CD14-positive monocyte (primary cell): ENCODE measurements at regions not wholly inside any gene's neighbourhood (a gene's known extent, or its start where the extent isn't known, plus 50 kb on each side); places are given as distances from the start of the nearest gene placed in this dataset.

Source experiments
- DNase-seq, 3 donors: peaks; one replicate each; pipeline ENCODE4 v3.0.0-alpha.2; 2011 to 2022
- H2AFZ ChIP-seq: 2 replicates; pipeline ENCODE4 v1.6.0; 2012; ENCODE audit warnings: mild to moderate bottlenecking, low read depth, low read length, inconsistent platforms; ENCODE audit not compliant: insufficient read depth, poor library complexity, severe bottlenecking
- H3K27ac ChIP-seq, 2 donors: 1 replicate in 1 of 2; 2 replicates in 1 of 2; pipeline ENCODE4 v1.5.1; 2012 to 2013; ENCODE audit warnings: low read length in 2 of 2, control low read depth in 1 of 2, inconsistent platforms in 1 of 2, low read depth in 1 of 2, mild to moderate bottlenecking in 1 of 2
- H3K27me3 ChIP-seq, 2 donors: one replicate each; pipeline versions ENCODE4 v1.6.0 to v1.6.1; 2011 to 2013; ENCODE audit warnings: low read length in 2 of 2; ENCODE audit not compliant: control insufficient read depth in 2 of 2, insufficient read depth in 2 of 2
- H3K36me3 ChIP-seq, 2 donors: replicated peaks in 1 of 2; 1 replicate in 1 of 2; 2 replicates in 1 of 2; pipeline versions ENCODE4 v1.5.1 to v1.6.1; 2012 to 2013; ENCODE audit warnings: low read length in 2 of 2, control low read depth in 1 of 2, inconsistent platforms in 1 of 2, mild to moderate bottlenecking in 1 of 2; ENCODE audit not compliant: insufficient read depth in 2 of 2, control insufficient read depth in 1 of 2
- H3K4me1 ChIP-seq, 2 donors: 1 replicate in 1 of 2; 2 replicates in 1 of 2; pipeline versions ENCODE4 v1.5.1 to v1.6.1; 2012 to 2013; ENCODE audit warnings: low read length in 2 of 2, control low read depth in 1 of 2, inconsistent platforms in 1 of 2, mild to moderate bottlenecking in 1 of 2, moderate library complexity in 1 of 2; ENCODE audit not compliant: insufficient read depth in 2 of 2, control insufficient read depth in 1 of 2
- H3K4me2 ChIP-seq: replicated peaks from 2 replicates; pipeline ENCODE3; 2012; ENCODE audit warnings: low read length, moderate library complexity, mild to moderate bottlenecking; ENCODE audit not compliant: poor library complexity, severe bottlenecking; ENCODE audit errors: extremely low read depth
- H3K4me3 ChIP-seq, 3 experiments: fragments of 200-600 bp in 1 of 3; sonication (generic) in 1 of 3; replicated peaks in 1 of 3; 1 replicate in 2 of 3; 2 replicates in 1 of 3; pipeline ENCODE4 v1.5.1; 2011 to 2013; ENCODE audit warnings: low read length in 3 of 3, mild to moderate bottlenecking in 3 of 3, control low read depth in 2 of 3, low read depth in 2 of 3, inconsistent platforms in 1 of 3, moderate library complexity in 1 of 3
- H3K79me2 ChIP-seq: 2 replicates; pipeline ENCODE4 v1.6.0; 2012; ENCODE audit warnings: mild to moderate bottlenecking, control low read depth, inconsistent platforms, low read length, moderate library complexity; ENCODE audit not compliant: insufficient read depth
- H3K9ac ChIP-seq: 2 replicates; pipeline ENCODE4 v1.6.0; 2017; ENCODE audit warnings: low read length, mild to moderate bottlenecking; ENCODE audit not compliant: insufficient read depth, poor library complexity, severe bottlenecking
- H3K9me3 ChIP-seq, 2 donors: replicated peaks in 1 of 2; 1 replicate in 1 of 2; 2 replicates in 1 of 2; pipeline versions ENCODE4 v1.5.1 to v1.6.1; 2012 to 2013; ENCODE audit warnings: low read length in 2 of 2, control low read depth in 1 of 2; ENCODE audit not compliant: control insufficient read depth in 1 of 2, insufficient read depth in 1 of 2
- H4K20me1 ChIP-seq: 2 replicates; pipeline ENCODE4 v1.6.0; 2012; ENCODE audit warnings: mild to moderate bottlenecking, low read length, control low read depth, moderate library complexity; ENCODE audit not compliant: insufficient read depth
- H3K27ac Mint-ChIP-seq, 7 donors: one replicate each; pipeline ENCODE4 v1.8.0; 2020; ENCODE audit warnings: mild to moderate bottlenecking in 7 of 7, mixed read lengths in 7 of 7, moderate library complexity in 6 of 7, inconsistent platforms in 2 of 7
- H3K27me3 Mint-ChIP-seq, 3 donors: one replicate each; pipeline ENCODE4 v1.8.0; 2021 to 2022; ENCODE audit warnings: low read depth in 3 of 3, mild to moderate bottlenecking in 3 of 3, mixed read lengths in 3 of 3, moderate library complexity in 3 of 3, inconsistent platforms in 1 of 3
- H3K36me3 Mint-ChIP-seq, 2 donors: one replicate each; pipeline ENCODE4 v1.8.0; 2020; ENCODE audit warnings: mixed read lengths in 2 of 2, inconsistent platforms in 1 of 2, mild to moderate bottlenecking in 1 of 2
- H3K4me1 Mint-ChIP-seq: one replicate; pipeline ENCODE4 v1.8.0; 2020; ENCODE audit warnings: mild to moderate bottlenecking, mixed read lengths
- H3K4me3 Mint-ChIP-seq, 2 donors: one replicate each; pipeline ENCODE4 v1.8.0; 2020; ENCODE audit warnings: mild to moderate bottlenecking in 2 of 2, mixed read lengths in 2 of 2, moderate library complexity in 1 of 2
- H3K9me3 Mint-ChIP-seq, 7 donors: one replicate each; pipeline ENCODE4 v1.8.0; 2020 to 2022; ENCODE audit warnings: mixed read lengths in 7 of 7, mild to moderate bottlenecking in 6 of 7, moderate library complexity in 6 of 7, inconsistent platforms in 2 of 7
- CTCF ChIP-seq: fragments of 200-600 bp; IDR thresholded peaks from one replicate; pipeline ENCODE4 v1.8.0; 2022; ENCODE audit warnings: antibody characterized with exemption, mild to moderate bottlenecking
- WGBS: methylation state at CpG from one replicate; pipeline ENCODE4 v1.1.5; 2013; ENCODE audit warnings: missing lambda C conversion rate; ENCODE audit not compliant: insufficient coverage; 5-methylcytosine and 5-hydroxymethylcytosine counted together
- intact Hi-C, 2 donors: fragments of 100-400 bp; cut with micrococcal nuclease; formaldehyde crosslinking; loops; one replicate each; pipeline versions ENCODE4 v1.15.0 to v1.15.1; 2023

GRCh38 chr20:54874718-54875117 lies 399.3 kb downstream of the DOK5 start:
- Mint-ChIP-seq H3K4me1 (no peaks in the 10 kb centered on the region), H3K36me3 (no peaks in the 10 kb centered on the region), H3K27me3 (no peaks in the 10 kb centered on the region), H3K4me3 (no peak overlapping the region), H3K27ac (no peak overlapping the region), H3K9me3 (peaks cover 2 to 14% (median 5%) of the 10 kb centered on the region in 7 donors)
- Histone ChIP-seq H3K4me2 (no peak overlapping the region), H4K20me1 (no peaks in the 10 kb centered on the region), H3K4me3 (no peak overlapping the region), H3K79me2 (no peaks in the 10 kb centered on the region), H3K36me3 (no peaks in the 10 kb centered on the region), H3K27ac (no peak overlapping the region), H3K4me1 (no peaks in the 10 kb centered on the region), H3K9ac (no peak overlapping the region), H3K9me3 (peaks cover 5 to 10% of the 10 kb centered on the region in 2 donors), H2AFZ (no peak overlapping the region), H3K27me3 (no peaks in the 10 kb centered on the region)
- no peak for TF ChIP-seq CTCF
- DNase-seq = no peak
- intact Hi-C loops = no loop called here
- WGBS = no CpG with 5 or more reads among the region's 5 CpGs

GRCh38 chr20:54872440-54872839 lies 397.0 kb downstream of the DOK5 start:
- Histone ChIP-seq H3K36me3 (no peaks in the 10 kb centered on the region), H3K27ac (no peak overlapping the region), H3K27me3 (no peaks in the 10 kb centered on the region), H3K79me2 (no peaks in the 10 kb centered on the region), H3K4me2 (no peak overlapping the region), H3K9me3 (no peaks in the 10 kb centered on the region), H3K4me1 (no peaks in the 10 kb centered on the region), H2AFZ (no peak overlapping the region), H3K9ac (no peak overlapping the region), H3K4me3 (no peak overlapping the region), H4K20me1 (no peaks in the 10 kb centered on the region)
- WGBS = no CpG with 5 or more reads among the region's 1 CpG
- intact Hi-C loops = no loop called here
- Mint-ChIP-seq H3K4me1 (no peaks in the 10 kb centered on the region), H3K36me3 (no peaks in the 10 kb centered on the region), H3K4me3 (no peak overlapping the region), H3K27ac (no peak overlapping the region), H3K9me3 (peaks cover 0 to 4% (median 2%) of the 10 kb centered on the region in 7 donors), H3K27me3 (no peaks in the 10 kb centered on the region)
- no peak for DNase-seq
- no peak for TF ChIP-seq CTCF
